Activated B cell treated with CpG ODN at 0.5 μM for 24 hours (primary cell): ENCODE measurements at regions not wholly inside any gene's neighbourhood (a gene's known extent, or its start where the extent isn't known, plus 50 kb on each side); places are given as distances from the start of the nearest gene placed in this dataset.

Experiments used
- ATAC-seq: fragments of 200-7000 bp; cut with Tn5 transposase; one replicate; pipeline ENCODE4 v1.10.0; 2021; ENCODE audit warnings: low read depth, mild to moderate bottlenecking, moderate library complexity
- CTCF ChIA-PET: fragments of 350-600 bp; sonication (Branson Sonifier 250); formaldehyde crosslinking; loops from one replicate; lab custom pipeline; 2021; ENCODE audit warnings: antibody characterized with exemption; lab: Charles Lee
- POLR2A ChIA-PET: fragments of 350-600 bp; sonication (Branson Sonifier 250); formaldehyde crosslinking; loops from one replicate; lab custom pipeline; 2021; ENCODE audit warnings: antibody characterized with exemption; lab: Charles Lee
- DNase-seq: peaks from one replicate; pipeline ENCODE4 v3.0.0; 2022
- H3K27ac Mint-ChIP-seq: one replicate; pipeline ENCODE4 v1.8.0; 2020; ENCODE audit warnings: mixed read lengths
- H3K27me3 Mint-ChIP-seq: one replicate; pipeline ENCODE4 v1.8.0; 2021; ENCODE audit warnings: mixed read lengths
- H3K36me3 Mint-ChIP-seq: one replicate; pipeline ENCODE4 v1.8.0; 2021; ENCODE audit warnings: low read depth, mixed read lengths
- H3K4me1 Mint-ChIP-seq: one replicate; pipeline ENCODE4 v1.8.0; 2021; ENCODE audit warnings: mixed read lengths
- H3K4me3 Mint-ChIP-seq: one replicate; pipeline ENCODE4 v1.8.0; 2020; ENCODE audit warnings: mild to moderate bottlenecking, mixed read lengths
- H3K9me3 Mint-ChIP-seq: one replicate; pipeline ENCODE4 v1.8.0; 2020; ENCODE audit warnings: mixed read lengths
- CTCF ChIP-seq: fragments of 200-600 bp; IDR thresholded peaks from one replicate; pipeline ENCODE4 v1.8.0; 2022; ENCODE audit warnings: antibody characterized with exemption, mild to moderate bottlenecking
- intact Hi-C: fragments of 100-400 bp; cut with micrococcal nuclease; formaldehyde crosslinking; loops from one replicate; pipeline ENCODE4 v1.15.1; 2024

GRCh38 chr6:104484626-104485025, 375.1 kb downstream of the HACE1 start:
- ChIA-PET CTCF (no interaction called here), POLR2A (no interaction called here)
- H3K27ac Mint-ChIP-seq: no peak overlapping the region
- no peaks in the 10 kb centered on the region for H3K36me3 Mint-ChIP-seq
- H3K4me3 Mint-ChIP-seq: no peak overlapping the region
- intact Hi-C loops: no loop called here
- no peak for ATAC-seq
- no peak for DNase-seq
- H3K9me3 Mint-ChIP-seq: no peaks in the 10 kb centered on the region
- H3K27me3 Mint-ChIP-seq: no peaks in the 10 kb centered on the region
- no peak for TF ChIP-seq CTCF
- no peaks in the 10 kb centered on the region for H3K4me1 Mint-ChIP-seq

- H3K4me3 Mint-ChIP-seq: no peak overlapping the region
- no peaks in the 10 kb centered on the region for H3K9me3 Mint-ChIP-seq
- no peaks in the 10 kb centered on the region for H3K4me1 Mint-ChIP-seq
- H3K27ac Mint-ChIP-seq: no peak overlapping the region
- ATAC-seq (no peak), DNase-seq (no peak)
- H3K27me3 Mint-ChIP-seq: no peaks in the 10 kb centered on the region
- no peak for TF ChIP-seq CTCF
- intact Hi-C loops: no loop called here
- POLR2A ChIA-PET: no interaction called here
- no peaks in the 10 kb centered on the region for H3K36me3 Mint-ChIP-seq
- CTCF ChIA-PET: no interaction called here
These were observed 375.5 kb downstream of the HACE1 start for GRCh38 chr6:104484191-104484590.

- no peaks in the 10 kb centered on the region for H3K4me1 Mint-ChIP-seq
- no peak for ATAC-seq
- POLR2A ChIA-PET: no interaction called here
- no peak for TF ChIP-seq CTCF
- intact Hi-C loops: no loop called here
- CTCF ChIA-PET: no interaction called here
- H3K9me3 Mint-ChIP-seq: no peaks in the 10 kb centered on the region
- H3K36me3 Mint-ChIP-seq: no peaks in the 10 kb centered on the region
- no peaks in the 10 kb centered on the region for H3K27me3 Mint-ChIP-seq
- H3K27ac Mint-ChIP-seq: no peak overlapping the region
- H3K4me3 Mint-ChIP-seq: no peak overlapping the region
- DNase-seq: no peak
These were observed 376.4 kb downstream of the HACE1 start for GRCh38 chr6:104483225-104483834.

GRCh38 chr6:104477569-104477968, 382.1 kb downstream of the HACE1 start:
- TF ChIP-seq CTCF: no peak
- intact Hi-C loops: no loop called here
- ChIA-PET CTCF (no interaction called here), POLR2A (no interaction called here)
- H3K4me1 Mint-ChIP-seq: no peaks in the 10 kb centered on the region
- no peak overlapping the region for H3K4me3 Mint-ChIP-seq
- no peaks in the 10 kb centered on the region for H3K9me3 Mint-ChIP-seq
- H3K27me3 Mint-ChIP-seq: no peaks in the 10 kb centered on the region
- ATAC-seq (no peak), DNase-seq (no peak)
- no peak overlapping the region for H3K27ac Mint-ChIP-seq
- no peaks in the 10 kb centered on the region for H3K36me3 Mint-ChIP-seq

- ChIA-PET POLR2A (no interaction called here), CTCF (no interaction called here)
- Mint-ChIP-seq H3K27ac (no peak overlapping the region), H3K9me3 (no peaks in the 10 kb centered on the region), H3K4me1 (no peaks in the 10 kb centered on the region), H3K27me3 (no peaks in the 10 kb centered on the region), H3K4me3 (no peak overlapping the region), H3K36me3 (no peaks in the 10 kb centered on the region)
- no peak for ATAC-seq
- TF ChIP-seq CTCF: no peak
- DNase-seq: no peak
- intact Hi-C loops: no loop called here
These were observed 386.7 kb downstream of the HACE1 start for GRCh38 chr6:104473021-104473429.
